PC-3 (cell line): ENCODE measurements at regions not wholly inside any gene's neighbourhood (a gene's known extent, or its start where the extent isn't known, plus 50 kb on each side); places are given as distances from the start of the nearest gene placed in this dataset.

Source experiments
- ATAC-seq: fragments of 200-7000 bp; cut with Tn5 transposase; 2 replicates; pipeline ENCODE4 v1.9.1; 2020; ENCODE audit warnings: mild to moderate bottlenecking, moderate library complexity
- BruUV-seq: library from RNA; stranded (reverse); fragments of 400-500 nt; replicated peaks from 2 replicates; lab custom pipeline; 2021; lab: Mats Ljungman, UMichigan
- CTCF ChIA-PET: fragments of 300-600 bp; sonication (Branson Sonifier 250); formaldehyde crosslinking; loops from one replicate; lab custom pipeline; 2022; ENCODE audit warnings: antibody characterized with exemption; lab: Charles Lee
- POLR2A ChIA-PET: fragments of 300-600 bp; sonication (Branson Sonifier 250); formaldehyde crosslinking; loops from one replicate; lab custom pipeline; 2022; ENCODE audit warnings: antibody characterized with exemption; ENCODE audit not compliant: unreplicated experiment; lab: Charles Lee
- DNase-seq: peaks from one replicate; pipeline ENCODE4 v3.0.0-alpha.2; 2015
- H2AFZ ChIP-seq: fragments of 300-600 bp; sonication (generic); 2 replicates; pipeline ENCODE4 v1.6.0; 2016; ENCODE audit warnings: antibody characterized with exemption, low read length
- H3F3A ChIP-seq: fragments of 300-600 bp; sonication (generic); one replicate; pipeline ENCODE4 v1.6.0; 2017; ENCODE audit warnings: antibody characterized with exemption, low read length, control low read depth, mild to moderate bottlenecking; ENCODE audit not compliant: unreplicated experiment
- H3K27ac ChIP-seq: fragments of 300-600 bp; sonication (generic); 2 replicates; pipeline ENCODE4 v1.5.1; 2016; ENCODE audit warnings: mild to moderate bottlenecking, low read length
- H3K27me3 ChIP-seq: fragments of 300-600 bp; sonication (generic); 2 replicates; pipeline ENCODE4 v1.6.1; 2016; ENCODE audit warnings: low read length, mixed read lengths
- H3K36me3 ChIP-seq: fragments of 300-600 bp; sonication (generic); 2 replicates; pipeline ENCODE4 v1.6.1; 2016; ENCODE audit warnings: low read depth, mixed run types, low read length, mixed read lengths
- H3K4me1 ChIP-seq: fragments of 300-600 bp; sonication (generic); 2 replicates; pipeline ENCODE4 v1.5.1; 2016; ENCODE audit warnings: low read length; ENCODE audit not compliant: insufficient read depth
- H3K4me2 ChIP-seq: fragments of 300-600 bp; sonication (generic); 2 replicates; pipeline ENCODE4 v1.6.0; 2016; ENCODE audit warnings: low read length
- H3K4me3 ChIP-seq: fragments of 300-600 bp; sonication (generic); 2 replicates; pipeline ENCODE4 v1.5.1; 2016; ENCODE audit warnings: mild to moderate bottlenecking, low read length, mixed read lengths
- H3K79me2 ChIP-seq: fragments of 300-600 bp; sonication (generic); 2 replicates; pipeline ENCODE4 v1.6.1; 2017; ENCODE audit warnings: low read length, mixed read lengths
- H3K9ac ChIP-seq: fragments of 300-600 bp; sonication (generic); 2 replicates; pipeline ENCODE4 v1.6.0; 2016; ENCODE audit warnings: mild to moderate bottlenecking, low read length
- H3K9me2 ChIP-seq: fragments of 300-600 bp; sonication (generic); replicated peaks from 2 replicates; pipeline ENCODE4 v1.6.1; 2016; ENCODE audit warnings: mixed run types, low read length, mixed read lengths
- H3K9me3 ChIP-seq: fragments of 300-600 bp; sonication (generic); 2 replicates; pipeline ENCODE4 v1.6.1; 2016; ENCODE audit warnings: low read length, mixed read lengths
- H4K20me1 ChIP-seq: fragments of 300-600 bp; sonication (generic); 2 replicates; pipeline ENCODE4 v1.6.1; 2016; ENCODE audit warnings: low read length, mixed read lengths
- EZH2 ChIP-seq: fragments of 300-600 bp; sonication (generic); IDR thresholded peaks from one replicate; pipeline ENCODE4 v1.6.1; 2017; ENCODE audit warnings: antibody characterized with exemption, mild to moderate bottlenecking, low read length; ENCODE audit not compliant: unreplicated experiment
- EZH2phosphoT487 ChIP-seq: fragments of 300-600 bp; sonication (generic); IDR thresholded peaks from 2 replicates; pipeline ENCODE4 v1.6.1; 2018; ENCODE audit warnings: mild to moderate bottlenecking, antibody characterized with exemption, low read length, borderline replicate concordance
- intact Hi-C: fragments of 100-400 bp; cut with micrococcal nuclease; formaldehyde crosslinking; loops from 2 replicates; pipeline ENCODE4 v1.9.0; 2023
- TF ChIP-seq, protein P1 (sequence below): fragments of 300-600 bp; sonication (generic); conservative IDR thresholded peaks from 2 replicates; pipeline ENCODE4 v1.5.1; 2017; ENCODE audit warnings: antibody characterized with exemption, low read depth, mild to moderate bottlenecking, low read length

DNA sequence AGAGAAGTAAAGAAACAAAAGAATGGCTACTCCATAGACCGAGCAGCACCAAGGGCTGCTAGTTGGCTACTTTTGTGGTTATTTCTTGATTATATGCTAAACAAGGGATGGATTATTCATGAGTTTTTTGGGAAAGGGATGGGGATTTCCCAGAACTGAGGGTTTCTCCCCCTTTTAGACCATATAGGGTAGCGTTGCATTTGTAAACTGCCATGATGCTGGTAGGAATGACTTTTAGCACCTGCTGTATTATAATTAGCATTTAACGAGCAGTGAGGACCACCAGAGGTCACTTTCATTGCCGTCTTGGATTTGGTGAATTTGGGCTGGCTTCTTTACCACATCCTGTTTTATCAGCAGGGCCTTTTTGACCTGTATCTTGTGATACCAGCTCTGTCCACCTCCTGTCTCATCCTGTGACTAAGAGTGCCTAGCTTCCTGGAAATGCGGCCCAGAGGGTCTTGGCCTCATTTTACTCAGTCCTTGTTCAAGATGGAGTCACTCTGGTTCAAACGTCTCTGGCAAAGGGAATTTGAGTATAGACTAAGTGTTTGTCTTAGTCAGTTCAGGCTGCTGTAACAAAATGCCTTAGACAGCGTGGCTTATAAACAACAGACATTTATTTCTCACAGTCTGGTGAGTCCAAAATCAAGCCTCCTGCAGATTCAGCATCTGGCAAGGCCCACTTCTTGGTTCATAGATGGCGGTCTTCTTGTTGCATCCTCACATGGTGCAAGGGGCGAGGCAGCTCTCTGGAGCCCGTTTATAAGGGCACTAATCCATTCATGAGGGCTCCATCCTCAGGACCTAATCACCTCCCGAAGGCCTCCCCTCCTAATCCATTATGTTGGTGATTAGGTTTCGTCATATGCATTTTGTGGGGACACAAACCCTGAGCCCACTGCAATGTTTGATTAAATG lies 348.3 kb upstream of the SFSWAP start:
- intact Hi-C loops, result no loop called here
- TF ChIP-seq EZH2phosphoT487 (no peak), EZH2 (no peak)
- TF ChIP-seq, protein P1, sequence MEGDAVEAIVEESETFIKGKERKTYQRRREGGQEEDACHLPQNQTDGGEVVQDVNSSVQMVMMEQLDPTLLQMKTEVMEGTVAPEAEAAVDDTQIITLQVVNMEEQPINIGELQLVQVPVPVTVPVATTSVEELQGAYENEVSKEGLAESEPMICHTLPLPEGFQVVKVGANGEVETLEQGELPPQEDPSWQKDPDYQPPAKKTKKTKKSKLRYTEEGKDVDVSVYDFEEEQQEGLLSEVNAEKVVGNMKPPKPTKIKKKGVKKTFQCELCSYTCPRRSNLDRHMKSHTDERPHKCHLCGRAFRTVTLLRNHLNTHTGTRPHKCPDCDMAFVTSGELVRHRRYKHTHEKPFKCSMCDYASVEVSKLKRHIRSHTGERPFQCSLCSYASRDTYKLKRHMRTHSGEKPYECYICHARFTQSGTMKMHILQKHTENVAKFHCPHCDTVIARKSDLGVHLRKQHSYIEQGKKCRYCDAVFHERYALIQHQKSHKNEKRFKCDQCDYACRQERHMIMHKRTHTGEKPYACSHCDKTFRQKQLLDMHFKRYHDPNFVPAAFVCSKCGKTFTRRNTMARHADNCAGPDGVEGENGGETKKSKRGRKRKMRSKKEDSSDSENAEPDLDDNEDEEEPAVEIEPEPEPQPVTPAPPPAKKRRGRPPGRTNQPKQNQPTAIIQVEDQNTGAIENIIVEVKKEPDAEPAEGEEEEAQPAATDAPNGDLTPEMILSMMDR, result no peak

DNA sequence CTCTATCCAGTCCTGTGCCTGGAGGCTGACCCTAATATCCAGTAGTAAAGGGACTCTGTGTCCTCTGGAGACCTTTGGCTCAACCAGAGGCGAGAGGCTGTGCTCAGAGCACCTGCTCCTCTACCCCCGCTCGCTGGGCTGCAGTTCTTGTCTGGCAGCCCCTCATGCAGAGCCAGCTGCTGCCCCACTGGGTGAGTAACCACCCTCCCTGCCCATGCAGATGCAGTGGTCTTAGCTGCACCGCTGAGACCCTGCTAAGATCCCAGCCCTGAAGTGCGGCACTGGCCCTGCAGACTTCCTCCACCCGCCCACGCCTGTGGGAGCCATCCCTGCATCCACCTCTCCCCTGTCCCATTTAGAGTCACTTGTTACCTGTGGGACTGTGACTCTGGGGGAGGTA lies 347.5 kb upstream of the SFSWAP start:
- no peaks in the 10 kb centered on the region for H3F3A ChIP-seq
- H3K4me2 ChIP-seq, result no peak overlapping the region
- peaks cover 81% of the 10 kb centered on the region for H3K27me3 ChIP-seq
- no peak for ATAC-seq
- H3K4me1 ChIP-seq, result no peaks in the 10 kb centered on the region
- no peaks in the 10 kb centered on the region for H4K20me1 ChIP-seq
- intact Hi-C loops, result no loop called here
- DNase-seq, result no peak
- TF ChIP-seq EZH2phosphoT487 (no peak), EZH2 (no peak)
- TF ChIP-seq, protein P1, result no peak
- no TSS peak for BruUV-seq
- H3K79me2 ChIP-seq, result no peaks in the 10 kb centered on the region
- H3K9ac ChIP-seq, result no peak overlapping the region
- no peaks in the 10 kb centered on the region for H3K9me2 ChIP-seq
- ChIA-PET POLR2A (no interaction called here), CTCF (no interaction called here)
- H3K36me3 ChIP-seq, result no peaks in the 10 kb centered on the region
- no peak overlapping the region for H3K4me3 ChIP-seq
- H3K27ac ChIP-seq, result no peak overlapping the region
- H3K9me3 ChIP-seq, result no peaks in the 10 kb centered on the region
- no peak overlapping the region for H2AFZ ChIP-seq

More for the DNA sequence above, 348.3 kb upstream of the SFSWAP start:
- CTCF ChIA-PET, result no interaction called here
- no peaks in the 10 kb centered on the region for H3K36me3 ChIP-seq
- H3K9ac ChIP-seq, result no peak overlapping the region
- no peak for ATAC-seq
- H3K4me3 ChIP-seq, result no peak overlapping the region
- H3F3A ChIP-seq, result no peaks in the 10 kb centered on the region
- no peaks in the 10 kb centered on the region for H4K20me1 ChIP-seq
- H3K4me1 ChIP-seq, result no peaks in the 10 kb centered on the region
- BruUV-seq, result no TSS peak
- no peak for DNase-seq
- H3K79me2 ChIP-seq, result no peaks in the 10 kb centered on the region
- no peaks in the 10 kb centered on the region for H3K9me3 ChIP-seq
- H2AFZ ChIP-seq, result no peak overlapping the region
- H3K27me3 ChIP-seq, result peaks cover 89% of the 10 kb centered on the region
- no peak overlapping the region for H3K27ac ChIP-seq
- H3K9me2 ChIP-seq, result no peaks in the 10 kb centered on the region
- POLR2A ChIA-PET, result no interaction called here
- H3K4me2 ChIP-seq, result no peak overlapping the region
